Activated CD8-positive, alpha-beta memory T cell treated with anti-CD3 and anti-CD28 coated beads for 36 hours (primary cell): ENCODE measurements at regions not wholly inside any gene's neighbourhood (a gene's known extent, or its start where the extent isn't known, plus 50 kb on each side); places are given as distances from the start of the nearest gene placed in this dataset.

Experiments used
- CTCF ChIA-PET: fragments of 350-600 bp; sonication (Branson Sonifier 250); formaldehyde crosslinking; loops from one replicate; lab custom pipeline; 2021; ENCODE audit warnings: antibody characterized with exemption; lab: Charles Lee
- POLR2A ChIA-PET: fragments of 350-600 bp; sonication (Branson Sonifier 250); formaldehyde crosslinking; loops from one replicate; lab custom pipeline; 2021; ENCODE audit warnings: antibody characterized with exemption; lab: Charles Lee

GRCh38 chr2:234672498-234673150, 175.7 kb upstream of the ARL4C start:
- CTCF ChIA-PET, result no interaction called here

DNA sequence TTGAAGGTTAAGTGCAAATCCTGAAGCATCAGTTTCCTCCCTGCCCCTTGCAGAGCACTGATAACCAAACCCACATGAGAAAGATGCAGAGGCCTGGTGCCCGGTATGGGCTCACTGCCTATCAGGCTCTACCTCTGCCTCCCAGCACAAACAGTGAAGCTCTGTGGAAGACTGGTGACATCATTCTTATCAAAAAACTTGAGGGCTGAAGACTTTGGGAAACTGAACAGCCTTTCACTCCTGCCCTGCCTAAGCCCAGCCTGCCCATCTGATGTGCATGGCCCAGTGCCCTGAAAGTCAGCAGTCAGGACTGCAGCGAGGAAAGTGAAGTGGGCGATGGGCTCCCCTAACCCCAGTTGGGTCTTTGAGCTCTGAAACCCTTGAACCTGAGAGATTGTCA, 174.8 kb upstream of the ARL4C start:
- CTCF ChIA-PET, result no interaction called here
- POLR2A ChIA-PET, result no interaction called here

More at GRCh38 chr2:234672498-234673150, 175.7 kb upstream of the ARL4C start:
- POLR2A ChIA-PET, result no interaction called here

DNA sequence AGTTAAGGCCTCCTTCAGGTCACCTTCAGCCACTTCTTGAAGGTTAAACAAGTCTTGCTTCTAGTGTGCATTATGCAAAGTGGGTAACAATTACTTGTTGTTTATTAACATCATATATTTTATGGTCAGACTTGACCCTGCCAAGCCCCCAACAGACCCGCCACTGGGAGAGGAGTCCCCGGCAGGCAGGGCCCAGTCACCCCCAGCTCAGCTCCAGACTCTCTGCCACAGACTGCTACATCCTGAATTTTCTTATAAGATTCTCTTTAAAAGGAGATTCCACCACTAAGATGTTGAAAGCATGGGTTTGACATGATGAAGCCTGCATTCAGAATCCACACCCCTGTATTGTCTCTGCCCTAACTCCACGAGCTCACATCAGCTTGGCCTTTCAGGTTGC, 174.3 kb upstream of the ARL4C start:
- ChIA-PET POLR2A (no interaction called here), CTCF (no interaction called here)

DNA sequence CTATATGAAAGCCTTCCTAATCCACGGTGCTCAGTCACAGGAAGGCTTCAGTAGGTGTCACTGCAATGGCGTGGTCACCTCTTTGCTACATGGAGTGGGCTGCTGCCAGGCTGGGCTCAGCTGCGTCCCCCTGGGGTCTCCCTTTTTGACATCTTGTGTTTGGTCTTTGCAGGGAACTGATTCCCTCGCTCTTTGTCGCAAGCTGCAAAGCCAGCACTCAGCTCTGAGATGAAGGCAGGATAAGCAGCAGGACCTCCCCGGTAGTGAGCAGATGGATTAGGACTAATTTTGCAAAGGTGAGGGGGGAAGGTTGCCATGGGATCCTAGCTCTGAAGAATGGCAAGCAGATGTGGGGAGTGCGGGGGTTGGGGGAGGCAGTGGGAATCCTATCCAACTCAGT, 173.9 kb upstream of the ARL4C start:
- CTCF ChIA-PET, result no interaction called here
- POLR2A ChIA-PET, result no interaction called here

DNA sequence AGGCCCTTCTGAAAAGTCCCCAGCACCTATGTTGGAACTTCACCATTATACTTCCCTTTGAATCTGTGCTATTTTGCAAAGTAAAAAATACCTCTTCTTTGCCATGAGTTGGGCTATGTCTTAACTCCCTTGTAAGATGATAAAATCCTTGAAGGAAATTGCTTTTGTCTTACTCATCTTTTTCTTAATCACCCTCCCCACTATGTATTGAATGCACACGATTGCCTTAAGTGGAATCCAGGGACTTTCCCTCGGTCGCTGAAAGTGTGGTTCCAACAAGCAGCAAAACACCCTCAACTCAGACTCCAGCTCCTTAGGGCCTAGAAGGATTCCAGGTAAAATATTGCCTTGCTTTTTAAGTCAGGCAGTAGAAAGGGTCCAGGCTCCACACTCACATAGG, 173.2 kb upstream of the ARL4C start:
- ChIA-PET CTCF (no interaction called here), POLR2A (no interaction called here)

DNA sequence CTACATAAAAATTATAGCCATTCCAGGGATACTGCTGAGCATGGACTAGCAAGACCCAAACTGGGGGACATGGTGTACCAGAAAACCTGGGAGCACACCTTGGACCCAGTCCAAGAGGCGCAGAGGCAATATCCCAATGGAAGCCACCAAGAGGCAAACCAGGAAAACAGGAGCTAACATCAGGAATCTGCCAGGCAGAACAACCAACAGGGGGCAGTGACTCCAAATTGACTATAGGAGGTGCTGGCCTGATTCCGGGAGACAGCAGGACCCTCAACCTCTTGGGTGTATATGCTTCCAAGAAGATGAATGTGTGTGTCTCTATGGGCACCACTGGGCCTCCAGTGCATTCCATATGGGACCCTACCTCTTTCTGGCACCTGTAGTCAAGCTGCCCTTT, 172.7 kb upstream of the ARL4C start:
- POLR2A ChIA-PET, result no interaction called here
- CTCF ChIA-PET, result no interaction called here

DNA sequence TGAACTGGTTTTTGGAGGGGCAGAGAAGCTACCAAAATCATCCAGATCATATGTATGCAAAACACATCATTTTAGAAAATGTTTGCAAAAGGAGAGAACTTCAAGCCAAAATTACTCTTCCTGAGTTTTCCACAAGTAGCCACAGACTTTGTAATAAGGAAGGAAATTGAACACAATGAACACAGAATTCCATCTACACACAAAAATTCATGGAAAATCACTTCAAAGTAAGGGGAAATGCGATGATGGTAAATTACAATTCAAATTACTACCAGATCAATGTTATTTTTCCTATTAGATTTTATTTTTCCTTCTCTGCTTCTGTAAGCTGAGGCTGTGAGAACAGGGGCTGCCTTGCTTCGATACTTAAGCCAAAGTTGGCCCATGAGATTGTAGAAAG, 172.1 kb upstream of the ARL4C start:
- ChIA-PET POLR2A (no interaction called here), CTCF (interaction anchor here (0.6 kb wide), 1 partner anchor 925 kb away, joined by 3 read pairs; no protein-coding TSS in a partner anchor)

- ChIA-PET CTCF (no interaction called here), POLR2A (no interaction called here)
Observed at GRCh38 chr2:234666911-234667310, 170.0 kb upstream of the ARL4C start.

- CTCF ChIA-PET, result no interaction called here
- POLR2A ChIA-PET, result no interaction called here
Observed at GRCh38 chr2:234665304-234665703, 168.4 kb upstream of the ARL4C start.

DNA sequence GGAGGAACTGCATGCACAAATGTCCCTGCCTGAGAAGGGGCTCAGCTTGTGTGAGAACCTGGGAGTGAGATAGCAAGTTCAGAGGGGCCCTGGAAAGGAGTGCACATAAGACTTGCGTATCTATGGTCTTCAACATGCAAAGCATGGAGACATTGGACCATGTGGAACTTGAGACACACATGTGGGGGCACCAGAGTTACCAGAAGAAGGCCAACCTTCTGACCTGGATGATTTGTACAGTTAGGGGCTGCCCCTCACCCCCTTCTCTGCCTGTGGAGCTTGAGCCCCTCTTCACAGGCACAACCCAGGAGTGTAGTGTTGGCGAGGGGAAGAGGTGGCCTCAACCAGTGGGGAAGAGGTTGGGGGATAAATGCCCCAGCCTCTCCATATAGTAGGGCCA, 165.0 kb upstream of the ARL4C start:
- CTCF ChIA-PET, result no interaction called here
- POLR2A ChIA-PET, result no interaction called here

GRCh38 chr2:234661175-234661574, 164.3 kb upstream of the ARL4C start:
- POLR2A ChIA-PET, result no interaction called here
- CTCF ChIA-PET, result no interaction called here

- POLR2A ChIA-PET, result no interaction called here
- CTCF ChIA-PET, result no interaction called here
Observed at GRCh38 chr2:234655706-234656105, 158.8 kb upstream of the ARL4C start.

DNA sequence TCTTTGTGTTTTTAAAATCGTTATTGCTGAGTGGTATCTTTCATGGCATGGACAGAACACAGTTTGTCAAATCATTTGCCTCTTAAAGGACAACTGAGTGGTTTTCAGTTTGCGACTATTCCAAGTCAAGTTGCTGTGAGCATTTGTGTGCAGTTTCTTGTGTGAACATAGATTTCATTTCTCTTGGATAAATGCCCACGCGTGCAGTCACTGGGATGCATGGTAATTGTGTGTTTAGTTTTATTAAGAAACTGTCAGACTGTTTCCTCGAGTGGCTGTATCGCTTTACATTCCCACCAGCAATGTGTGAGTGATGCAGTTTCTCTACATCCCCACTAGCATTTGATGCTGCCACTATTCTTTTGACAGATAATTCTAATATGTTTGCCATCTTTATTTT, 154.0 kb upstream of the ARL4C start:
- CTCF ChIA-PET, result interaction anchor here (0.6 kb wide), 1 partner anchor 9 kb away, joined by 4 read pairs; no protein-coding TSS in a partner anchor
- POLR2A ChIA-PET, result no interaction called here

DNA sequence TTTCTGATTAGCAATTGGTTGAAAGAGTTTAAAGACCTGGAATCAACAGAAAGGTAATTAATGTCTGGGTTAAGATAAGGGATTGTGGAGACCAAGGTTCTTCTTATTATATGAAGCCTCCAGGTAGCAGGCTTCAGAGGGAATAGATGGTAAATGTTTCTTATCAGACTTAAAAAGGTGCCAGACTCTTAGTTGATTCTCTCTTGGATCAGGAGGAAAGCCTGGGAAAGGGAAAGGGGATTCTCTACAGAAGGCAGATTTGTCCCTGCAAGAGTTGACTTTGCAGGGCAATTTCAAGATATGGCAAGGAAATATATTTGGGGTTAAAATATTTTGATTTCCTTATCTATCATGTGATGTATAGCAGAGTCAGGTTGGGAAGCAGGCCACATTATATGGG, 153.1 kb upstream of the ARL4C start:
- POLR2A ChIA-PET, result no interaction called here
- CTCF ChIA-PET, result no interaction called here

GRCh38 chr2:234643407-234643806, 146.5 kb upstream of the ARL4C start:
- CTCF ChIA-PET, result interaction anchor here (1.2 kb wide), 1 partner anchor 12 kb away, joined by 3 read pairs; no protein-coding TSS in a partner anchor
- POLR2A ChIA-PET, result no interaction called here

- CTCF ChIA-PET, result no interaction called here
- POLR2A ChIA-PET, result no interaction called here
Observed at GRCh38 chr2:234641086-234641485, 144.2 kb upstream of the ARL4C start.

GRCh38 chr2:234640657-234641056, 143.8 kb upstream of the ARL4C start:
- ChIA-PET POLR2A (no interaction called here), CTCF (no interaction called here)

DNA sequence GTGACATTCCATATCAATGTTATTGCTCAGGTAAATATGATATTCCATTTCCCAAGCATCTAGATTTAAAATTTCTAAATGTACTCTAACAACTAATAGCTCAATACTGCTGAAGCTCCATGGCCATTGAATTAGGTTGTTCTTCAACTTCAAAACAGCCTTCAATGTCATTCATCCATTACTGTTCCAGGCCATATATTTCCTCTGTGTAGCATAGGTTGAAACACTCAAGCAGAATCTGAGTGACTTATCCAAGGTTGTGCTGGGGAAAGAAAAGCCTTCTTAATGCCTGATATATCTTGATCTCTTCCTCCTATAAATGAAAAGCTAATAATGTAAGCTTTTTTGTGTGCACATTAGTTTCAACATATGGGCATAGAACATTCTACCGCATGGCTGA, 142.1 kb upstream of the ARL4C start:
- ChIA-PET POLR2A (no interaction called here), CTCF (no interaction called here)

DNA sequence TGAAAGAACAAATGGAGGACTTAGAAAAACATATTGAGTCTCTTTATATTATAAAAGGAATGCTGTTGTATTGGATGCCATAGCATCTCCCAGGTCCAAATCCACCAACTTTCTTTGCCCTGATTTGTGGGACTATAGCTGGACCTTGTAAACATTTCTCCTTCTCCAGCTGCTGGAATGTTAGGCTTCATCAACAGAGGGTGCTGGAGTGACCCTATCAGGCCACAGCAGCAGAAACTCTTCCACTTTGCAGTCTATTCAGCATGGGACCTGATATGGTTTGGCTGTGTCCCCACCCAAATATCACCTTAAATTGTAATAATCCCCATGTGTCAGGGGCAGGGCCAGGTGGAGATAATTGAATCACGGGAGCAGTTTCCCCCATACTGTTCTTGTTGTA, 138.4 kb upstream of the ARL4C start:
- CTCF ChIA-PET, result no interaction called here
- POLR2A ChIA-PET, result no interaction called here

DNA sequence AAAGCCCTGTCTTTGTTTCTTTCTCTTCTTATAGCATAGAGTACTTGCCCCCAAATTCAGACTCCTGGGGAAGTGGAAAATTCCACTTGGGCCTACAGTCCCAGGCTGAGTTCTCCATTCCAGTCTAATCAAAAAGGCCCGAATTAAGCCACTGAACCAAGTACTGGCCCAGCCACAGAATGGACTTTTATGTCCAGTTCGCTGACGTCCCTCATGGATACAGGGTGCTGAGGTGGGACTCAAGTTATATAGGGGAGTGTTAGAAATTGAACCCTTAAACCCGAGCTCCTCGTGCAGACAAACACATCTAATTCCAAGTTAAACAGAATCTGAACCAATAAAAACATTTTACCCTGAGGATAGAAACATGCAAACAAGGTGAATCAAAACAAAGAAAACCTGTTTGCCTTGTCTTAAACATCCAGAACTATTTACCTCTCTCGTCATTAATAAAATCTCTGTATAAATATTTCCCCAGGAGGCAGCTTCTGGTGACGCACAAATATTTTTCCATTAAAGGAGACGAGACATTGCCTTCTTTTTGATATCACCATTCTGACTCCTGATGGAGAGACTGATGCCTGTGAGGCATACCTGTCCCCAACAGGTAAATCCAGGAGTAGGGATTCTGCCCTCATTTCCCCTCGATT, 136.8 kb upstream of the ARL4C start:
- ChIA-PET POLR2A (no interaction called here), CTCF (no interaction called here)
